ENCODE measurements at regions not wholly inside any gene's neighbourhood (a gene's known extent, or its start where the extent isn't known, plus 50 kb on each side); places are given as distances from the start of the nearest gene placed in this dataset.

GRCh38 chr5:108588323-108588722 lies 159.4 kb upstream of the FER start:
- no peak overlapping the region for H3K27ac ChIP-seq (ENCODE audit: extremely low read depth, low read depth, low read length)
- CTCF ChIA-PET = interaction anchor here (1.3 kb wide), 1 partner anchor 328 kb away, joined by 5 read pairs; no protein-coding TSS in a partner anchor
- H3K4me3 ChIP-seq (ENCODE audit: low read depth, low read length) = no peak overlapping the region
- H3K9me3 ChIP-seq (ENCODE audit: control insufficient read depth, insufficient read depth, low read depth, low read length) = no peaks in the 10 kb centered on the region
- TF ChIP-seq ZNF473 (tag by site-specific recombination; IDR thresholded peaks at IDR 0.05) (no peak), ZNF350 (tag by site-specific recombination; IDR thresholded peaks at IDR 0.05) (no peak), ZNF658 (tag by site-specific recombination; IDR thresholded peaks at IDR 0.05) (no peak), ZNF48 (tag by site-specific recombination; IDR thresholded peaks at IDR 0.05) (no peak), ZNF398 (tag by site-specific recombination; IDR thresholded peaks at IDR 0.05) (no peak), GLI4 (tag by site-specific recombination; IDR thresholded peaks at IDR 0.05) (no peak), ZNF623 (tag by site-specific recombination; IDR thresholded peaks at IDR 0.05) (no peak), PRDM1 (tag by site-specific recombination; IDR thresholded peaks at IDR 0.05) (no peak), ZNF132 (tag by site-specific recombination; IDR thresholded peaks at IDR 0.05; ENCODE audit: borderline replicate concordance) (no peak), ZNF585B (tag by site-specific recombination; IDR thresholded peaks at IDR 0.05) (no peak), RBAK (tag by site-specific recombination; IDR thresholded peaks at IDR 0.05) (no peak), ZNF16 (tag by site-specific recombination; IDR thresholded peaks at IDR 0.05; ENCODE audit: low read depth) (no peak), ZBTB20 (tag by site-specific recombination; IDR thresholded peaks at IDR 0.05) (no peak)
- POLR2A ChIA-PET = no interaction called here
- no peaks in the 10 kb centered on the region for H3K36me3 ChIP-seq (ENCODE audit: control insufficient read depth in 2 of 2, insufficient read depth in 1 of 2, low read length in 2 of 2)
- H3K4me1 ChIP-seq (ENCODE audit: control insufficient read depth, insufficient read depth, low read length) = no peaks in the 10 kb centered on the region

- ChIA-PET POLR2A (no interaction called here), CTCF (interaction anchor here (1.3 kb wide), 1 partner anchor 328 kb away, joined by 5 read pairs; no protein-coding TSS in a partner anchor)
- H3K27ac ChIP-seq (ENCODE audit: extremely low read depth, low read depth, low read length) = no peak overlapping the region
- no peaks in the 10 kb centered on the region for H3K36me3 ChIP-seq (ENCODE audit: control insufficient read depth in 2 of 2, insufficient read depth in 1 of 2, low read length in 2 of 2)
- H3K4me3 ChIP-seq (ENCODE audit: low read depth, low read length) = no peak overlapping the region
- TF ChIP-seq ZNF16 (tag by site-specific recombination; IDR thresholded peaks at IDR 0.05; ENCODE audit: low read depth) (no peak), HIC1 (tag by site-specific recombination; IDR thresholded peaks at IDR 0.05) (no peak), ZNF830 (tag by site-specific recombination; IDR thresholded peaks at IDR 0.05; ENCODE audit: low read depth) (no peak), OSR2 (tag by site-specific recombination; IDR thresholded peaks at IDR 0.05) (no peak), ZIC2 (tag by site-specific recombination; IDR thresholded peaks at IDR 0.05) (no peak), ZNF114 (tag by site-specific recombination; IDR thresholded peaks at IDR 0.05) (no peak), ZNF214 (tag by site-specific recombination; IDR thresholded peaks at IDR 0.05; ENCODE audit: borderline replicate concordance) (no peak), ZNF174 (tag by site-specific recombination; IDR thresholded peaks at IDR 0.05) (no peak), ZFP69B (tag by site-specific recombination; IDR thresholded peaks at IDR 0.05) (no peak), ZNF398 (tag by site-specific recombination; IDR thresholded peaks at IDR 0.05) (no peak), ZNF121 (tag by site-specific recombination; IDR thresholded peaks at IDR 0.05) (no peak), HOXC10 (CRISPR knock-in tag; IDR thresholded peaks at IDR 0.05) (no peak), ZNF366 (tag by site-specific recombination; conservative IDR thresholded peaks at IDR 0.05) (no peak), ZNF354C (tag by site-specific recombination; IDR thresholded peaks at IDR 0.05; ENCODE audit: borderline replicate concordance, low read depth) (no peak), ZBTB26 (tag by site-specific recombination; optimal IDR thresholded peaks at IDR 0.05) (no peak), KLF16 (tag by site-specific recombination; IDR thresholded peaks at IDR 0.05) (no peak), KLF9 (tag by site-specific recombination; IDR thresholded peaks at IDR 0.05; ENCODE audit: low read depth) (no peak), ZNF423 (tag by site-specific recombination; IDR thresholded peaks at IDR 0.05) (no peak), ZNF433 (tag by site-specific recombination; IDR thresholded peaks at IDR 0.05; ENCODE audit: low read depth) (no peak)
- no peaks in the 10 kb centered on the region for H3K4me1 ChIP-seq (ENCODE audit: control insufficient read depth, insufficient read depth, low read length)
- H3K9me3 ChIP-seq (ENCODE audit: control insufficient read depth, insufficient read depth, low read depth, low read length) = no peaks in the 10 kb centered on the region
These were observed 159.9 kb upstream of the FER start for GRCh38 chr5:108587821-108588220.
